BE2C (cell line): ENCODE measurements at regions not wholly inside any gene's neighbourhood (a gene's known extent, or its start where the extent isn't known, plus 50 kb on each side); places are given as distances from the start of the nearest gene placed in this dataset.

Experiments used
- DNase-seq: peaks from one replicate; pipeline ENCODE4 v3.0.0-alpha.2; 2020
- H3K27me3 ChIP-seq: fragments of 250-450 bp; sonication (Bioruptor Pico); 2 replicates; pipeline ENCODE4 v1.5.1; 2020; ENCODE audit warnings: mild to moderate bottlenecking
- H3K36me3 ChIP-seq: fragments of 250-450 bp; sonication (Bioruptor Pico); 2 replicates; pipeline ENCODE4 v1.5.1; 2020; ENCODE audit warnings: mild to moderate bottlenecking
- H3K4me1 ChIP-seq: fragments of 250-450 bp; sonication (Bioruptor Pico); 2 replicates; pipeline ENCODE4 v1.5.1; 2020
- H3K4me3 ChIP-seq: 2 replicates; pipeline ENCODE4 v1.5.1; 2011; ENCODE audit warnings: low read depth, low read length
- H3K9me3 ChIP-seq: fragments of 250-450 bp; sonication (Bioruptor Pico); 2 replicates; pipeline ENCODE4 v1.5.1; 2020
- CTCF ChIP-seq: IDR thresholded peaks from 2 replicates; pipeline ENCODE4 v1.5.1; 2012; ENCODE audit warnings: mild to moderate bottlenecking, low read depth, low read length

GRCh38 chr9:121550041-121550440 is 50.4 kb upstream of the GGTA1 start:
- H3K27me3 ChIP-seq = no peaks in the 10 kb centered on the region
- no peaks in the 10 kb centered on the region for H3K36me3 ChIP-seq
- TF ChIP-seq CTCF = no peak
- H3K4me1 ChIP-seq = no peaks in the 10 kb centered on the region
- H3K9me3 ChIP-seq = no peaks in the 10 kb centered on the region
- H3K4me3 ChIP-seq = no peak overlapping the region
- DNase-seq = no peak

GRCh38 chr9:121550569-121551512 is 51.2 kb upstream of the GGTA1 start:
- DNase-seq = peak; percentile 91
- TF ChIP-seq CTCF = peak; percentile 88

GRCh38 chr9:121551985-121552753 is 52.5 kb upstream of the GGTA1 start:
- TF ChIP-seq CTCF = no peak
- Histone ChIP-seq H3K27me3 (no peaks in the 10 kb centered on the region), H3K4me3 (no peak overlapping the region), H3K36me3 (no peaks in the 10 kb centered on the region), H3K4me1 (no peaks in the 10 kb centered on the region; the same call in 1 of the 2 replicates), H3K9me3 (no peaks in the 10 kb centered on the region)
- DNase-seq = no peak

More at GRCh38 chr9:121550569-121551512, 51.2 kb upstream of the GGTA1 start:
- Histone ChIP-seq H3K36me3 (no peaks in the 10 kb centered on the region), H3K27me3 (no peaks in the 10 kb centered on the region), H3K4me1 (no peaks in the 10 kb centered on the region), H3K9me3 (no peaks in the 10 kb centered on the region), H3K4me3 (peak overlapping the region; percentile 55)

GRCh38 chr9:121556082-121556481 is 56.4 kb upstream of the GGTA1 start:
- Histone ChIP-seq H3K4me1 (no peaks in the 10 kb centered on the region; the same call in 1 of the 2 replicates), H3K27me3 (no peaks in the 10 kb centered on the region), H3K36me3 (no peaks in the 10 kb centered on the region), H3K4me3 (no peak overlapping the region), H3K9me3 (no peaks in the 10 kb centered on the region)
- DNase-seq = no peak
- TF ChIP-seq CTCF = no peak

GRCh38 chr9:121556580-121556979 is 56.9 kb upstream of the GGTA1 start:
- DNase-seq = no peak
- H3K36me3 ChIP-seq = no peaks in the 10 kb centered on the region
- no peak overlapping the region for H3K4me3 ChIP-seq
- no peak for TF ChIP-seq CTCF
- no peaks in the 10 kb centered on the region for H3K9me3 ChIP-seq
- no peaks in the 10 kb centered on the region for H3K27me3 ChIP-seq
- no peaks in the 10 kb centered on the region; the same call in 1 of the 2 replicates for H3K4me1 ChIP-seq
